ENCODE measurements at regions not wholly inside any gene's neighbourhood (a gene's known extent, or its start where the extent isn't known, plus 50 kb on each side); places are given as distances from the start of the nearest gene placed in this dataset.

GRCh38 chr2:20113986-20114938 lies 62.8 kb upstream of the LAPTM4A start:
- Histone ChIP-seq H3K27ac (ENCODE audit: low read length in 2 of 2) (no peak overlapping the region), H3K4me1 (ENCODE audit: control insufficient read depth in 2 of 2, insufficient read depth in 2 of 2, low read length in 2 of 2) (no peaks in the 10 kb centered on the region), H3K36me3 (replicated peaks in 1 of 2; ENCODE audit: control extremely low read depth in 1 of 2, control insufficient read depth in 1 of 2, extremely low read depth in 1 of 2, insufficient read depth in 2 of 2, low read length in 1 of 2) (no peaks in the 10 kb centered on the region), H3K79me2 (ENCODE audit: control insufficient read depth, insufficient read depth, low read length) (no peaks in the 10 kb centered on the region), H3K9me3 (ENCODE audit: control extremely low read depth in 1 of 3, control insufficient read depth in 2 of 3, insufficient read depth in 1 of 3, low read length in 2 of 3) (no peaks in the 10 kb centered on the region), H3K27me3 (replicated peaks in 1 of 4; ENCODE audit: control extremely low read depth in 1 of 4, control insufficient read depth in 3 of 4, insufficient read depth in 4 of 4, low read length in 3 of 4) (no peaks in the 10 kb centered on the region), H3K9ac (ENCODE audit: low read length) (no peak overlapping the region), H4K20me1 (ENCODE audit: control insufficient read depth, insufficient read depth, low read length, poor library complexity, severe bottlenecking) (no peaks in the 10 kb centered on the region), H3K4me2 (replicated peaks; ENCODE audit: low read depth, low read length, poor library complexity, severe bottlenecking) (no peak overlapping the region), H2AFZ (ENCODE audit: insufficient read depth, low read depth, low read length, poor library complexity, severe bottlenecking) (no peak overlapping the region), H3K4me3 (ENCODE audit: control extremely low read depth in 1 of 5, extremely low read depth in 1 of 5, insufficient read depth in 1 of 5, low read depth in 2 of 5, low read length in 4 of 5) (no peak overlapping the region)
- no peak overlapping the region for H3K4me3 Mint-ChIP-seq
- no peaks in the 10 kb centered on the region for H3K4me1 Mint-ChIP-seq
- intact Hi-C loops (cut with micrococcal nuclease) = no loop called here
- H3K27me3 Mint-ChIP-seq = peaks cover 13% of the 10 kb centered on the region
- ChIA-PET CTCF (no interaction called here), POLR2A (no interaction called here)
- H3K27ac Mint-ChIP-seq = no peak overlapping the region
- no peak for TF ChIP-seq CTCF (IDR thresholded peaks at IDR 0.05)
- no peak for TF ChIP-seq EZH2 (IDR thresholded peaks at IDR 0.05; ENCODE audit: borderline replicate concordance, insufficient read depth, low read depth, low read length, poor library complexity, severe bottlenecking)
- ATAC-seq (ENCODE audit: low read depth) = no peak
- H3K9me3 Mint-ChIP-seq (ENCODE audit: insufficient read depth) = no peaks in the 10 kb centered on the region
- 63% methylated on average over 10 of the region's 19 CpGs for WGBS (ENCODE audit: insufficient coverage)
- no peak for DNase-seq

GRCh38 chr2:20113004-20113796 lies 61.8 kb upstream of the LAPTM4A start:
- Mint-ChIP-seq H3K4me1 (no peaks in the 10 kb centered on the region), H3K4me3 (no peak overlapping the region), H3K9me3 (ENCODE audit: insufficient read depth) (no peaks in the 10 kb centered on the region), H3K27ac (no peak overlapping the region), H3K27me3 (peaks cover 13% of the 10 kb centered on the region)
- H3K27ac ChIP-seq (ENCODE audit: low read length in 2 of 2) = no peak overlapping the region
- DNase-seq (no peak), ATAC-seq (ENCODE audit: low read depth) (no peak)
- no peak overlapping the region for H2AFZ ChIP-seq (ENCODE audit: insufficient read depth, low read depth, low read length, poor library complexity, severe bottlenecking)
- no peak overlapping the region for H3K9ac ChIP-seq (ENCODE audit: low read length)
- H3K79me2 ChIP-seq (ENCODE audit: control insufficient read depth, insufficient read depth, low read length) = no peaks in the 10 kb centered on the region
- no peaks in the 10 kb centered on the region for H4K20me1 ChIP-seq (ENCODE audit: control insufficient read depth, insufficient read depth, low read length, poor library complexity, severe bottlenecking)
- no peaks in the 10 kb centered on the region for H3K4me1 ChIP-seq (ENCODE audit: control insufficient read depth in 2 of 2, insufficient read depth in 2 of 2, low read length in 2 of 2)
- H3K36me3 ChIP-seq (replicated peaks in 1 of 2; ENCODE audit: control extremely low read depth in 1 of 2, control insufficient read depth in 1 of 2, extremely low read depth in 1 of 2, insufficient read depth in 2 of 2, low read length in 1 of 2) = no peaks in the 10 kb centered on the region
- H3K27me3 ChIP-seq (replicated peaks in 1 of 4; ENCODE audit: control extremely low read depth in 1 of 4, control insufficient read depth in 3 of 4, insufficient read depth in 4 of 4, low read length in 3 of 4) = no peaks in the 10 kb centered on the region
- intact Hi-C loops (cut with micrococcal nuclease) = no loop called here
- H3K4me2 ChIP-seq (replicated peaks; ENCODE audit: low read depth, low read length, poor library complexity, severe bottlenecking) = no peak overlapping the region
- ChIA-PET POLR2A (no interaction called here), CTCF (no interaction called here)
- H3K4me3 ChIP-seq (ENCODE audit: control extremely low read depth in 1 of 5, extremely low read depth in 1 of 5, insufficient read depth in 1 of 5, low read depth in 2 of 5, low read length in 4 of 5) = no peak overlapping the region
- WGBS (ENCODE audit: insufficient coverage) = 88% methylated on average over 13 of the region's 15 CpGs
- no peak for TF ChIP-seq EZH2 (IDR thresholded peaks at IDR 0.05; ENCODE audit: borderline replicate concordance, insufficient read depth, low read depth, low read length, poor library complexity, severe bottlenecking)
- TF ChIP-seq CTCF (IDR thresholded peaks at IDR 0.05) = no peak
- no peaks in the 10 kb centered on the region for H3K9me3 ChIP-seq (ENCODE audit: control extremely low read depth in 1 of 3, control insufficient read depth in 2 of 3, insufficient read depth in 1 of 3, low read length in 2 of 3)

Measured in B cell (primary cell).